GM12875 (cell line): ENCODE measurements at regions not wholly inside any gene's neighbourhood (a gene's known extent, or its start where the extent isn't known, plus 50 kb on each side); places are given as distances from the start of the nearest gene placed in this dataset.
"Not testable (repeated sequence)": the region's sequence is repeated elsewhere in the genome, so short reads cannot be mapped to it uniquely, and the experiment has no call there.

Source experiments
- H3K4me3 ChIP-seq: one replicate; pipeline ENCODE4 v1.5.1; 2011; ENCODE audit warnings: low read depth, low read length, control low read depth
- CTCF ChIP-seq: IDR thresholded peaks from 2 replicates; pipeline ENCODE4 v1.5.1; 2011; ENCODE audit warnings: low read depth, mild to moderate bottlenecking, control low read depth, inconsistent platforms, low read length, moderate library complexity, borderline replicate concordance; ENCODE audit not compliant: insufficient read depth

DNA sequence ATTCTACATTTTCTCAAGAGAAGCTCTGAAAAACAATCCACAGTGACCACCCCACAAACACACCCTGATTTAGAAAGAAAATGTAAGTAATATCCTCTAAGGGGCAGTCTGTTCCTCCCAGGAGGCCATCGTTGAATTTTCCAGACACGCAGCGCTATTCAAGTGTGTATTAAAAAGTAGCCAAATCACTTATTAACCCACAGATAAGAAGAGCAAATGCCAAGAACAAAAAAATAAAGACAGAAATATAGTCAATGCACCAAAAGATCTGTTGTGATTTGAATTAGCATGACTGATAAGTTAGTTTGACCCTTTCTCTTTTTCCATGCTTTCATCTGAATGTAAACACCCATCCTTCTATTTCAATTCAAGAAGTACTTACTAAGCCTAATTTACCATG lies 622.8 kb upstream of the ZNF385D start:
- no peak for TF ChIP-seq CTCF
- no peak overlapping the region for H3K4me3 ChIP-seq

- H3K4me3 ChIP-seq, result no peak overlapping the region
- TF ChIP-seq CTCF, result no peak
Observed at GRCh38 chr3:22377421-22377820, 626.4 kb upstream of the ZNF385D start.

GRCh38 chr3:22378869-22379268 lies 627.9 kb upstream of the ZNF385D start:
- no peak overlapping the region for H3K4me3 ChIP-seq
- no peak for TF ChIP-seq CTCF

DNA sequence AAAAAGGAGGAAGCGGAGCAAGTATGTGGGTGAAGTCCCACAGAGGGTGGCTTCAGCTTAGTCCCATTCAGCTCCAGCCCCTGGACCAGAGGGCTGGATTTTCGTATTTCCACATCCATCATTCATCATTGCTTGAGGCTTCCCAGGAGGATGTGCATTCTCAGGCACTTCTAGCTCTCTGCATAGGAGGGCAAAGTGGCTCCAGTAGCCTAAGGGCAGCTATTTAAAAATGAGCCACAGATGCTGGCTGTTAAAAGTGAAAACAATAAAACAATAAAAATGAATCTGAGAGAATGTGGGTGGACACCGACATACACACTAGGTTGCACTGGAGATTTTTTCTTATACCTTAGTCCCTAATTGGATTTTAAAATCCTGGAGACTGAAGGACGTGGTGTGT lies 629.2 kb upstream of the ZNF385D start:
- no peak for TF ChIP-seq CTCF
- no peak overlapping the region for H3K4me3 ChIP-seq

DNA sequence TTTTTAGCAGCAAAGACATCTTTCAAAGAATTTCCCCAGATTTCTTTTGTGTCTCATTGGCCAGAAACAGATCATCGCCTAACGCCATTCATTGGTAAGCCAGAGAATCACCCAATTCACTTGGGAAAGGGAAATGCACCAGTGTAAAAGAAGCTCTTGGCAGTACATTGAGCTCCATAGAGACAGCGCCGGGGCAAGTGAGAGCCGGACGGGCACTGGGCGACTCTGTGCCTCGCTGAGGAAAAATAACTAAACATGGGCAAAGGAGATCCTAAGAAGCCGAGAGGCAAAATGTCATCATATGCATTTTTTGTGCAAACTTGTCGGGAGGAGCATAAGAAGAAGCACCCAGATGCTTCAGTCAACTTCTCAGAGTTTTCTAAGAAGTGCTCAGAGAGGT lies 630.6 kb upstream of the ZNF385D start:
- H3K4me3 ChIP-seq, result not testable (repeated sequence)

- H3K4me3 ChIP-seq, result no peak overlapping the region
- no peak for TF ChIP-seq CTCF
Observed at GRCh38 chr3:22383285-22383684, 632.3 kb upstream of the ZNF385D start.

DNA sequence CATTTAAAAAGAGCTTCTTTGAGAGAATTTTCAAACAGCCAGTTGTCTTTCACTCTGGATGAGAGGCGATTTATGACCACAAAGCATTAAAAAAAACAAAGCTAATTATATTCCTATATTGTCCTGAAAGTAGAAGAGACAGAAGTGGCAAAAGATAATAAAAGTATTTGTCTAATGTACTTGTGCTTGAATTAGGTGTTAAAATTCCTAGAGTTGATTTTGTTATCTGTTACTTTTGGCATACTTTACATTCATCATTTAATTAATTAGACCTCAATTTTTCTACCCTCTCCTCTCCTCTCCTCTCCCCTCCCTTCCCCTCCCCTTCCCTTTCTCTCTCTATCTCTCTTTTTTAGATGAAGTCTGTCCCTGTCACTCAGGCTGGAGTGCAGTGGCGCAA lies 635.1 kb upstream of the ZNF385D start:
- no peak for TF ChIP-seq CTCF

GRCh38 chr3:22392286-22392685 lies 641.3 kb upstream of the ZNF385D start:
- H3K4me3 ChIP-seq, result no peak overlapping the region
- no peak for TF ChIP-seq CTCF

More for the DNA sequence above, 635.1 kb upstream of the ZNF385D start:
- H3K4me3 ChIP-seq, result no peak overlapping the region
